DND-41 (cell line): ENCODE measurements at regions not wholly inside any gene's neighbourhood (a gene's known extent, or its start where the extent isn't known, plus 50 kb on each side); places are given as distances from the start of the nearest gene placed in this dataset.

Source experiments
- ATAC-seq: fragments of 200-7000 bp; cut with Tn5 transposase; 3 replicates; pipeline ENCODE4 v1.9.1; 2021; ENCODE audit warnings: low read depth; ENCODE audit not compliant: insufficient read depth
- DNase-seq: peaks from one replicate; pipeline ENCODE4 v3.0.0-alpha.2; 2020
- H2AFZ ChIP-seq: 2 replicates; pipeline ENCODE4 v1.6.0; 2012; ENCODE audit warnings: low read depth, low read length
- H3K27ac ChIP-seq: 2 replicates; pipeline ENCODE4 v1.5.1; 2012; ENCODE audit warnings: low read length, inconsistent platforms
- H3K27me3 ChIP-seq: fragments of 200-600 bp; sonication (generic); 2 replicates; pipeline ENCODE4 v1.6.0; 2012; ENCODE audit warnings: low read length, mild to moderate bottlenecking, inconsistent platforms; ENCODE audit not compliant: insufficient read depth, poor library complexity
- H3K36me3 ChIP-seq: 2 replicates; pipeline ENCODE4 v1.5.1; 2012; ENCODE audit warnings: low read length, inconsistent platforms; ENCODE audit not compliant: insufficient read depth
- H3K4me1 ChIP-seq: 2 replicates; pipeline ENCODE4 v1.5.1; 2012; ENCODE audit warnings: mild to moderate bottlenecking, low read length; ENCODE audit not compliant: insufficient read depth
- H3K4me2 ChIP-seq: 2 replicates; pipeline ENCODE4 v1.6.0; 2012; ENCODE audit warnings: mild to moderate bottlenecking, moderate library complexity, low read length, inconsistent platforms; ENCODE audit not compliant: insufficient read depth
- H3K4me3 ChIP-seq, 2 experiments: fragments of 200-600 bp in 1 of 2; shearing (Covaris generic) in 1 of 2; 2 replicates each; pipeline ENCODE4 v1.5.1; 2012 to 2016; ENCODE audit warnings: inconsistent platforms in 2 of 2, low read length in 2 of 2, mild to moderate bottlenecking in 2 of 2, low read depth in 1 of 2, moderate library complexity in 1 of 2
- H3K79me2 ChIP-seq: 2 replicates; pipeline ENCODE4 v1.6.0; 2012; ENCODE audit warnings: low read length, inconsistent platforms; ENCODE audit not compliant: insufficient read depth
- H3K9ac ChIP-seq: 2 replicates; pipeline ENCODE4 v1.6.0; 2012; ENCODE audit warnings: low read depth, mild to moderate bottlenecking, inconsistent platforms, low read length, moderate library complexity
- H3K9me3 ChIP-seq: 2 replicates; pipeline ENCODE4 v1.5.1; 2012; ENCODE audit warnings: low read length, moderate library complexity, mild to moderate bottlenecking, inconsistent platforms; ENCODE audit not compliant: insufficient read depth, severe bottlenecking
- H4K20me1 ChIP-seq: 2 replicates; pipeline ENCODE4 v1.6.0; 2012; ENCODE audit warnings: low read length; ENCODE audit not compliant: insufficient read depth
- EZH2 ChIP-seq: IDR thresholded peaks from 3 replicates; pipeline ENCODE4 v1.6.1; 2012; ENCODE audit warnings: borderline replicate concordance, low read depth, mild to moderate bottlenecking, moderate library complexity, low read length, inconsistent platforms; ENCODE audit not compliant: severe bottlenecking
- TF ChIP-seq, protein P1 (sequence below): IDR thresholded peaks from 2 replicates; pipeline ENCODE4 v1.5.1; 2012; ENCODE audit warnings: borderline replicate concordance, low read length, moderate library complexity, mild to moderate bottlenecking; ENCODE audit not compliant: poor library complexity, severe bottlenecking; ENCODE audit errors: extremely low read depth

DNA sequence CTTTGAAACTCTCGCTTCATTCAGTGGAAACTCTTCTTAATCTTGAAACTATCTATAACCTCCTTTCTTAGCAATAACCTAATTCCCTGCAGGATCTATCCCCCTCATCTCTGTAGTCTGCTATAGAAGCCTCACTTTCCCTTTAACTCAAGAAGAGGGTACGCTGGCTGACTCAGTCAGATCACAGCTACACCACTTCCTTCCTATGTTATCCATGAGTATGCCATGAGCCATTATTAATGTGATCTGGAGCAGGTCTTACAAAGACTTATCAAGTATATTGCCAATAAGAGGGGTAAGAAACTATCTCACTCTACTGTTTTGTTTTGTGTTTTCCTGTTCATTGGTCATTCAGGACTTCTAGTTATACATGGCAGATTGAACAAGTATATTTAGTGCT lies 165.3 kb downstream of the PJA1 start:
- H3K4me2 ChIP-seq: no peak overlapping the region
- no peak overlapping the region for H3K27ac ChIP-seq
- no peaks in the 10 kb centered on the region for H3K36me3 ChIP-seq
- TF ChIP-seq, protein P1, sequence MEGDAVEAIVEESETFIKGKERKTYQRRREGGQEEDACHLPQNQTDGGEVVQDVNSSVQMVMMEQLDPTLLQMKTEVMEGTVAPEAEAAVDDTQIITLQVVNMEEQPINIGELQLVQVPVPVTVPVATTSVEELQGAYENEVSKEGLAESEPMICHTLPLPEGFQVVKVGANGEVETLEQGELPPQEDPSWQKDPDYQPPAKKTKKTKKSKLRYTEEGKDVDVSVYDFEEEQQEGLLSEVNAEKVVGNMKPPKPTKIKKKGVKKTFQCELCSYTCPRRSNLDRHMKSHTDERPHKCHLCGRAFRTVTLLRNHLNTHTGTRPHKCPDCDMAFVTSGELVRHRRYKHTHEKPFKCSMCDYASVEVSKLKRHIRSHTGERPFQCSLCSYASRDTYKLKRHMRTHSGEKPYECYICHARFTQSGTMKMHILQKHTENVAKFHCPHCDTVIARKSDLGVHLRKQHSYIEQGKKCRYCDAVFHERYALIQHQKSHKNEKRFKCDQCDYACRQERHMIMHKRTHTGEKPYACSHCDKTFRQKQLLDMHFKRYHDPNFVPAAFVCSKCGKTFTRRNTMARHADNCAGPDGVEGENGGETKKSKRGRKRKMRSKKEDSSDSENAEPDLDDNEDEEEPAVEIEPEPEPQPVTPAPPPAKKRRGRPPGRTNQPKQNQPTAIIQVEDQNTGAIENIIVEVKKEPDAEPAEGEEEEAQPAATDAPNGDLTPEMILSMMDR: no peak
- no peak for TF ChIP-seq EZH2
- no peaks in the 10 kb centered on the region for H3K4me1 ChIP-seq
- no peak overlapping the region for H2AFZ ChIP-seq
- no peaks in the 10 kb centered on the region for H3K9me3 ChIP-seq
- ATAC-seq: no peak
- no peaks in the 10 kb centered on the region for H3K79me2 ChIP-seq
- H4K20me1 ChIP-seq: no peaks in the 10 kb centered on the region
- no peaks in the 10 kb centered on the region for H3K27me3 ChIP-seq
- no peak for DNase-seq
- no peak overlapping the region for H3K9ac ChIP-seq
- H3K4me3 ChIP-seq: no peak overlapping the region

GRCh38 chrX:68999356-68999755 lies 165.9 kb downstream of the PJA1 start:
- H2AFZ ChIP-seq: no peak overlapping the region
- no peaks in the 10 kb centered on the region for H3K4me1 ChIP-seq
- H3K27ac ChIP-seq: no peak overlapping the region
- H3K4me3 ChIP-seq: no peak overlapping the region
- ATAC-seq (no peak), DNase-seq (no peak)
- no peaks in the 10 kb centered on the region for H3K36me3 ChIP-seq
- no peaks in the 10 kb centered on the region for H4K20me1 ChIP-seq
- H3K4me2 ChIP-seq: no peak overlapping the region
- H3K9ac ChIP-seq: no peak overlapping the region
- no peak for TF ChIP-seq EZH2
- TF ChIP-seq, protein P1: no peak
- H3K79me2 ChIP-seq: no peaks in the 10 kb centered on the region
- no peaks in the 10 kb centered on the region for H3K9me3 ChIP-seq
- H3K27me3 ChIP-seq: no peaks in the 10 kb centered on the region

DNA sequence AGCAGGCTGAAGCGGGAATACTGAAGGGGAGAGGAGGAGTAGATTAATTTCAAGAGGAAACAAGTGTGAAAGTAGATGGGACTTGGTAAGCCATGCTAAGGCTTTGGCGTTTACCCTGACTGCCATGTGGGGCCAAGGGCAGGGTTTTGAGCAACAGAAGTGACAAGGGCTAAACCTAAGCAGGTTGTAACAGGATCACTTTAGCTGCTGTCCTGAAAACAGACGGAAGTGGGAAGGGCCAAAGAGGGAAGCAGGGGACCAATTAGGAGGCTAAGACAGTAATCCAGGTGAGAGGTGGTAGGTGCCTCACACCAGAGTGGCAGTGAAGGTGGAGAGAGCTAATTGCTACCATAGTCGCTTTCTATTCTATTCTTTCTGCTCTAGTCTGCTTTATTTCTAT lies 166.5 kb downstream of the PJA1 start:
- no peak overlapping the region for H3K4me3 ChIP-seq
- H2AFZ ChIP-seq: no peak overlapping the region
- no peaks in the 10 kb centered on the region for H3K4me1 ChIP-seq
- ATAC-seq: no peak
- no peak overlapping the region for H3K4me2 ChIP-seq
- H3K9ac ChIP-seq: no peak overlapping the region
- H3K27me3 ChIP-seq: no peaks in the 10 kb centered on the region
- H3K36me3 ChIP-seq: no peaks in the 10 kb centered on the region
- H3K27ac ChIP-seq: no peak overlapping the region
- no peaks in the 10 kb centered on the region for H3K9me3 ChIP-seq
- no peak for TF ChIP-seq EZH2
- TF ChIP-seq, protein P1: no peak
- DNase-seq: no peak
- no peaks in the 10 kb centered on the region for H3K79me2 ChIP-seq
- H4K20me1 ChIP-seq: no peaks in the 10 kb centered on the region

GRCh38 chrX:68997911-68998310 lies 167.3 kb downstream of the PJA1 start:
- Histone ChIP-seq H3K4me1 (no peaks in the 10 kb centered on the region), H4K20me1 (no peaks in the 10 kb centered on the region), H3K4me3 (no peak overlapping the region), H3K4me2 (no peak overlapping the region), H2AFZ (no peak overlapping the region), H3K9ac (no peak overlapping the region), H3K36me3 (no peaks in the 10 kb centered on the region), H3K27ac (no peak overlapping the region), H3K79me2 (no peaks in the 10 kb centered on the region), H3K27me3 (no peaks in the 10 kb centered on the region), H3K9me3 (no peaks in the 10 kb centered on the region)
- ATAC-seq (no peak), DNase-seq (no peak)
- no peak for TF ChIP-seq EZH2
- TF ChIP-seq, protein P1: no peak
